Fibroblast of lung (primary cell): ENCODE measurements at regions not wholly inside any gene's neighbourhood (a gene's known extent, or its start where the extent isn't known, plus 50 kb on each side); places are given as distances from the start of the nearest gene placed in this dataset.

Experiments
- DNase-seq, 2 donors: peaks; one replicate each; pipeline versions ENCODE4 v3.0.0 to v3.0.0-alpha.2; 2010; ENCODE audit warnings: low read depth in 2 of 2
- H2AFZ ChIP-seq: 2 replicates; pipeline ENCODE4 v1.5.1; 2012; ENCODE audit warnings: low read length, control low read depth, inconsistent platforms
- H3K27ac ChIP-seq: 2 replicates; pipeline ENCODE4 v1.5.1; 2011; ENCODE audit warnings: low read length, control low read depth; ENCODE audit not compliant: insufficient read depth
- H3K27me3 ChIP-seq: 2 replicates; pipeline ENCODE4 v1.5.1; 2011; ENCODE audit warnings: mild to moderate bottlenecking, low read length; ENCODE audit not compliant: control insufficient read depth, insufficient read depth
- H3K36me3 ChIP-seq: 2 replicates; pipeline ENCODE4 v1.5.1; 2011; ENCODE audit warnings: low read length; ENCODE audit not compliant: control insufficient read depth, insufficient read depth
- H3K4me1 ChIP-seq: 2 replicates; pipeline ENCODE4 v1.5.1; 2011; ENCODE audit warnings: low read length; ENCODE audit not compliant: control insufficient read depth, insufficient read depth; ENCODE audit errors: extremely low read depth
- H3K4me2 ChIP-seq: 2 replicates; pipeline ENCODE4 v1.5.1; 2011; ENCODE audit warnings: low read length, control low read depth; ENCODE audit not compliant: insufficient read depth; ENCODE audit errors: extremely low read depth
- H3K4me3 ChIP-seq, 4 experiments: fragments of 200-600 bp in 1 of 4; sonication (generic) in 1 of 4; replicated peaks in 1 of 4; 2 replicates each; pipeline ENCODE4 v1.5.1; 2011 to 2016; ENCODE audit warnings: low read length in 4 of 4, low read depth in 3 of 4, mild to moderate bottlenecking in 3 of 4, control low read depth in 2 of 4, inconsistent platforms in 1 of 4, mixed read lengths in 1 of 4; ENCODE audit not compliant: insufficient read depth in 1 of 4; ENCODE audit errors: control extremely low read depth in 1 of 4
- H3K79me2 ChIP-seq: 2 replicates; pipeline ENCODE4 v1.5.1; 2012; ENCODE audit warnings: mild to moderate bottlenecking, low read length, inconsistent platforms; ENCODE audit not compliant: control insufficient read depth, insufficient read depth
- H3K9ac ChIP-seq: 2 replicates; pipeline ENCODE4 v1.5.1; 2011; ENCODE audit warnings: mild to moderate bottlenecking, low read length, control low read depth; ENCODE audit not compliant: insufficient read depth
- H3K9me3 ChIP-seq: 2 replicates; pipeline ENCODE4 v1.5.1; 2012; ENCODE audit warnings: low read depth, low read length; ENCODE audit not compliant: control insufficient read depth, insufficient read depth
- H4K20me1 ChIP-seq: 2 replicates; pipeline ENCODE4 v1.5.1; 2011; ENCODE audit warnings: low read length; ENCODE audit not compliant: control insufficient read depth, insufficient read depth; ENCODE audit errors: extremely low read depth
- EZH2 ChIP-seq: IDR thresholded peaks from 2 replicates; pipeline ENCODE4 v1.5.1; 2012; ENCODE audit warnings: low read length, control low read depth, mild to moderate bottlenecking; ENCODE audit errors: missing control alignments
- TF ChIP-seq, protein P1 (sequence below), 2 donors: IDR thresholded peaks in 1 of 2; conservative IDR thresholded peaks in 1 of 2; 1 replicate in 1 of 2; 2 replicates in 1 of 2; pipeline ENCODE4 v1.5.1; 2011 to 2012; ENCODE audit warnings: low read length in 2 of 2, control low read depth in 1 of 2, inconsistent platforms in 1 of 2, low read depth in 1 of 2, mild to moderate bottlenecking in 1 of 2

DNA sequence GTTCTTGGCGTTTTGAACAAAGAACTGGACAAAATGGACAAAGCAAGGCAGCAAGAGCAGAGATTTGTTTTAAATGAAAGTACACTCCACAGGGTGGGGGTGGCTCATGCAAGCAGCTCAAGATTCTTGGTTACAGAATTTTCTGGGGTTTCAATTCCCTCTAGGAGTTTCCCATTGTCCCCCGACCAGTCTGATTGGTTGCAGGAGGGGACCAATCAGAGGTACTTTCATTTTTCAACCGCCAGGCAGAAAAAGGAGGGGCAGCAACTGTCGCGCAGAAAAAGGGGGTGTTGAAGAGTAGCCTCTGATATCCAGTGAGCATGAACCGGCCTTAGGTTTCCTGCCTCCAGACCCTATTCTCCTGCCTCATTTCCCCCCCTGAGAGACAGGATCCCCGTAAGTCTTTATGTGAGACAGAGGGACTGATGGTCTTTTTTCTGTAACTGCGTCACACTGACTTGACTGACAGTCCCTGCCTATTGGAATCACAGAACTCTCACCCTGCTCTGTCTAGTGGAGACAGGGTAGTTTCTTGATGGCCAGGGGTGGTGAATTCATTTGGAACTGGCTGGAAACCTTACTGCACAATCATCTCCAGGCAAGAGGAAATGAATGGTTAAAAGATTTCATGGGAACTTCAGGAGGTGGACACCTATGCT is 59.4 kb upstream of the ALOX12 start:
- H3K4me1 ChIP-seq: no peaks in the 10 kb centered on the region
- no peaks in the 10 kb centered on the region for H4K20me1 ChIP-seq
- peak; percentile 24 to 26 for DNase-seq
- no peaks in the 10 kb centered on the region for H3K27me3 ChIP-seq
- H3K79me2 ChIP-seq: no peaks in the 10 kb centered on the region
- H3K4me3 ChIP-seq: peak overlapping the region; percentile 50 to 67 (median 61)
- TF ChIP-seq EZH2: no peak
- TF ChIP-seq, protein P1, sequence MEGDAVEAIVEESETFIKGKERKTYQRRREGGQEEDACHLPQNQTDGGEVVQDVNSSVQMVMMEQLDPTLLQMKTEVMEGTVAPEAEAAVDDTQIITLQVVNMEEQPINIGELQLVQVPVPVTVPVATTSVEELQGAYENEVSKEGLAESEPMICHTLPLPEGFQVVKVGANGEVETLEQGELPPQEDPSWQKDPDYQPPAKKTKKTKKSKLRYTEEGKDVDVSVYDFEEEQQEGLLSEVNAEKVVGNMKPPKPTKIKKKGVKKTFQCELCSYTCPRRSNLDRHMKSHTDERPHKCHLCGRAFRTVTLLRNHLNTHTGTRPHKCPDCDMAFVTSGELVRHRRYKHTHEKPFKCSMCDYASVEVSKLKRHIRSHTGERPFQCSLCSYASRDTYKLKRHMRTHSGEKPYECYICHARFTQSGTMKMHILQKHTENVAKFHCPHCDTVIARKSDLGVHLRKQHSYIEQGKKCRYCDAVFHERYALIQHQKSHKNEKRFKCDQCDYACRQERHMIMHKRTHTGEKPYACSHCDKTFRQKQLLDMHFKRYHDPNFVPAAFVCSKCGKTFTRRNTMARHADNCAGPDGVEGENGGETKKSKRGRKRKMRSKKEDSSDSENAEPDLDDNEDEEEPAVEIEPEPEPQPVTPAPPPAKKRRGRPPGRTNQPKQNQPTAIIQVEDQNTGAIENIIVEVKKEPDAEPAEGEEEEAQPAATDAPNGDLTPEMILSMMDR (conservative IDR thresholded peaks at IDR 0.05 in 1 of 2, IDR thresholded peaks at IDR 0.05 in 1 of 2; ENCODE audit: low read depth in 1 of 2, low read length in 2 of 2): no peak
- peak overlapping the region; percentile 82 for H2AFZ ChIP-seq
- peak overlapping the region; percentile 86 for H3K27ac ChIP-seq
- peak overlapping the region; percentile 72 for H3K4me2 ChIP-seq
- peak overlapping the region; percentile 51 for H3K9ac ChIP-seq
- H3K36me3 ChIP-seq: no peaks in the 10 kb centered on the region
- no peaks in the 10 kb centered on the region for H3K9me3 ChIP-seq

DNA sequence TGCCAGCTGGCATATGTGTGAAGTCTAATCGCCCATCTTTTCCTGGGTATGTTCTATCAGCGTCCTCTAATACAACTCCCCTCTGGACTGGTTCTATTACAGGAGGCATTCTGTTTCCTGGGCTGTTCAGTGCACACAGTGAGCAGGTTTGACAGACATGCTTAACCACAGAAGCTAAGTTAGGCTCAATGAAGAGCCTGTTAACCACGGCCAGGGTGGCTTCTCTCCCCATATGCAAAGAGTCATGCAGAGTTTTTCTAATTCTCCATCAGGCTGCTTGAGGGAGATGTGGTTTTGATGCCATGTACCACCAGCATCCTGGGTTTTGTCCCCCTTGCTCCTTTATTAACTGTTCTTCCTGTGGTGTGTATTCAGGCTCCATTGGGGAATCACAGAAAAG is 57.2 kb upstream of the ALOX12 start:
- no peaks in the 10 kb centered on the region for H4K20me1 ChIP-seq
- H3K9ac ChIP-seq: no peak overlapping the region
- H3K79me2 ChIP-seq: no peaks in the 10 kb centered on the region
- no peaks in the 10 kb centered on the region for H3K27me3 ChIP-seq
- no peak overlapping the region for H3K27ac ChIP-seq
- no peak overlapping the region for H3K4me2 ChIP-seq
- peak overlapping the region in 1 of 4 experiments; percentile 16 for H3K4me3 ChIP-seq
- no peak for DNase-seq
- no peak overlapping the region for H2AFZ ChIP-seq
- no peaks in the 10 kb centered on the region for H3K36me3 ChIP-seq
- H3K4me1 ChIP-seq: no peaks in the 10 kb centered on the region
- no peak for TF ChIP-seq EZH2
- TF ChIP-seq, protein P1 (conservative IDR thresholded peaks at IDR 0.05 in 1 of 2, IDR thresholded peaks at IDR 0.05 in 1 of 2; ENCODE audit: low read depth in 1 of 2, low read length in 2 of 2): no peak
- H3K9me3 ChIP-seq: no peaks in the 10 kb centered on the region

DNA sequence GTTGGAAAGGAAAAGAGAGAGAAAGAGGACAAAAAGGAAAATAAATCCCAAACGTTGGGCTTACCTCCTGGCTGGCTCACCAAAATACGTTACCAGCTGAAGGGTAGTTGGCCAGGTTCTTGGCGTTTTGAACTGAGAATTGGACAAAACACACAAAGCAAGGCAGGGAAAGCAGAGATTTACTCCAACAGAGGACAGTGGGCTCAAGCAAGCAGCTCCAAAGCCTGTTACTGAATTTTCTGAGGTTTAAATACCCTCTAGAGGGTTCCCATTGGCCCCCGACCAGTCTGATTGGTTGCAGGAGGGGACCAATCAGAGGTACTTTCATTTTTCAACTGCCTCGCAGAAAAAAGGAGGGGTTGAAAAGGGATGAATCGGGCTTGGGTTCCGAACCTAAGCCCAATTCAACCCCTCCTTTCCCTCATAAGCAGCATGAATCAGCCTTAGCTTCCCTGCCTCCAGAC is 55.6 kb upstream of the ALOX12 start:
- Histone ChIP-seq H3K27ac (peak overlapping the region; percentile 51), H2AFZ (peak overlapping the region; percentile 84), H3K36me3 (no peaks in the 10 kb centered on the region), H3K4me3 (peak overlapping the region in 3 of 4 experiments; percentile 12 to 55 (median 49)), H3K9me3 (no peaks in the 10 kb centered on the region), H4K20me1 (no peaks in the 10 kb centered on the region), H3K4me1 (no peaks in the 10 kb centered on the region), H3K4me2 (peak overlapping the region; percentile 79), H3K79me2 (no peaks in the 10 kb centered on the region), H3K9ac (no peak overlapping the region), H3K27me3 (no peaks in the 10 kb centered on the region)
- TF ChIP-seq EZH2: no peak
- TF ChIP-seq, protein P1 (conservative IDR thresholded peaks at IDR 0.05 in 1 of 2, IDR thresholded peaks at IDR 0.05 in 1 of 2; ENCODE audit: low read depth in 1 of 2, low read length in 2 of 2): no peak
- DNase-seq: no peak
